Activated T-helper 2 cell treated with anti-CD3 and anti-CD28 coated beads, Interferon-gamma antibody, Interleukin-2, Interleukin-4, amounts not matched to agents 10 μg/mL and 5 μg/mL and 100 μg/mL, durations not matched to agents 14 hours and 24 hours and 36 hours (primary cell): ENCODE measurements at regions not wholly inside any gene's neighbourhood (a gene's known extent, or its start where the extent isn't known, plus 50 kb on each side); places are given as distances from the start of the nearest gene placed in this dataset.

Source experiments
- DNase-seq: peaks from one replicate; pipeline ENCODE4 v3.0.0; 2021; ENCODE audit warnings: low spot score
- H3K27ac Mint-ChIP-seq: one replicate; pipeline ENCODE4 v1.8.0; 2021; ENCODE audit warnings: mixed read lengths
- H3K27me3 Mint-ChIP-seq: one replicate; pipeline ENCODE4 v1.8.0; 2021; ENCODE audit warnings: low read depth, mixed read lengths
- H3K36me3 Mint-ChIP-seq: one replicate; pipeline ENCODE4 v1.8.0; 2021; ENCODE audit warnings: low read depth, mixed read lengths
- H3K4me1 Mint-ChIP-seq: one replicate; pipeline ENCODE4 v1.8.0; 2021; ENCODE audit warnings: low read depth, mixed read lengths
- H3K4me3 Mint-ChIP-seq: one replicate; pipeline ENCODE4 v1.8.0; 2021; ENCODE audit warnings: low read depth, mild to moderate bottlenecking, moderate library complexity, mixed read lengths
- H3K9me3 Mint-ChIP-seq: one replicate; pipeline ENCODE4 v1.8.0; 2021; ENCODE audit warnings: mixed read lengths
- intact Hi-C: fragments of 100-400 bp; cut with micrococcal nuclease; formaldehyde crosslinking; loops from one replicate; pipeline ENCODE4 v1.15.1; 2023

GRCh38 chr21:16589006-16589898 is 859.5 kb downstream of the USP25 start:
- Mint-ChIP-seq H3K27me3 (no peaks in the 10 kb centered on the region), H3K4me3 (no peak overlapping the region), H3K36me3 (no peaks in the 10 kb centered on the region), H3K4me1 (no peaks in the 10 kb centered on the region), H3K27ac (no peak overlapping the region), H3K9me3 (peaks cover 4% of the 10 kb centered on the region)
- intact Hi-C loops: no loop called here
- no peak for DNase-seq

- Mint-ChIP-seq H3K4me1 (no peaks in the 10 kb centered on the region), H3K36me3 (no peaks in the 10 kb centered on the region), H3K9me3 (peaks cover 4% of the 10 kb centered on the region), H3K27me3 (no peaks in the 10 kb centered on the region), H3K27ac (no peak overlapping the region), H3K4me3 (no peak overlapping the region)
- intact Hi-C loops: no loop called here
- DNase-seq: no peak
These were observed 860.4 kb downstream of the USP25 start for GRCh38 chr21:16590186-16590585.

- H3K27me3 Mint-ChIP-seq: no peaks in the 10 kb centered on the region
- no peaks in the 10 kb centered on the region for H3K4me1 Mint-ChIP-seq
- DNase-seq: no peak
- no peak overlapping the region for H3K27ac Mint-ChIP-seq
- H3K4me3 Mint-ChIP-seq: no peak overlapping the region
- intact Hi-C loops: no loop called here
- peaks cover 4% of the 10 kb centered on the region for H3K9me3 Mint-ChIP-seq
- H3K36me3 Mint-ChIP-seq: no peaks in the 10 kb centered on the region
These were observed 861.0 kb downstream of the USP25 start for GRCh38 chr21:16590641-16591292.

DNA sequence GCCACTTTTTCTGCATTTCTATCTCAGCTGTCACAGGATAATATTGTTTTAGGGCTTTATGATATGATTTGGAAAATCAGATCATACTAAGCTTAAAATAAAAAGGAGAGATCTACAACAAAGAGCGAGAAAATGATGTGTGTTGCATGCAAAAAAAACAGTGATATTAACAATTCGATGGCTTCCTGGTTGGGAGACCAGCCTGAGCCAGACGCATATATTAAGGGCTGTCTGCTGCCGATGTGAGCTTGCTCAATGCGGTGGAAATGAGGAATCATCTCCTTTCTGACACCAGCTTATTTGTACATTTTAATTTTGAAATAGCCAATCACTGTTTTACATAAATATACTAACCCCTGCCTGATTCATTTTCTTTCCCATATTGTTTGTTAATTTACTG is 862.6 kb downstream of the USP25 start:
- no peak overlapping the region for H3K27ac Mint-ChIP-seq
- H3K36me3 Mint-ChIP-seq: no peaks in the 10 kb centered on the region
- no peaks in the 10 kb centered on the region for H3K27me3 Mint-ChIP-seq
- H3K4me3 Mint-ChIP-seq: no peak overlapping the region
- DNase-seq: no peak
- peaks cover 10% of the 10 kb centered on the region for H3K9me3 Mint-ChIP-seq
- intact Hi-C loops: no loop called here
- H3K4me1 Mint-ChIP-seq: no peaks in the 10 kb centered on the region

- H3K27ac Mint-ChIP-seq: no peak overlapping the region
- no peaks in the 10 kb centered on the region for H3K36me3 Mint-ChIP-seq
- peaks cover 16% of the 10 kb centered on the region for H3K9me3 Mint-ChIP-seq
- H3K4me1 Mint-ChIP-seq: no peaks in the 10 kb centered on the region
- H3K27me3 Mint-ChIP-seq: no peaks in the 10 kb centered on the region
- DNase-seq: no peak
- intact Hi-C loops: no loop called here
- no peak overlapping the region for H3K4me3 Mint-ChIP-seq
These were observed 864.4 kb downstream of the USP25 start for GRCh38 chr21:16594191-16594590.

DNA sequence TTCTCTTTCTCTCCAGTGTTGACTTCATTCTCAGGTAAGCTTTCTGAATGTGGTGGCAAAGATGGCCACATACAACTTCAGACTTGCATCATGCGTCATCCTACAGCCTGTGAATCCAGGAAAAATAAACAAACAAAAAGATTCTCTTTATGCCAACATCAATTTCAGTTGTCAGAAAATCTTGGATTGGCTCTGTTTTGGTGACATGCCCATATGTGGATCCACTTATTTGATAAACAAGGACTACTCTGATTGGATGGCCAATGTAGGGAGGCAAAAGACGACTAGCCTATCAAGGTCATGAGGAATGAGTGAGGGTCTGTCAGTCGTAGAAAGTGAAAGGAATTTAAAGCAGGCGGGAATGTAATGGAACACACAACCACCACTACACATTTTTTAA is 866.6 kb downstream of the USP25 start:
- Mint-ChIP-seq H3K4me1 (no peaks in the 10 kb centered on the region), H3K27me3 (no peaks in the 10 kb centered on the region), H3K27ac (no peak overlapping the region), H3K4me3 (no peak overlapping the region), H3K9me3 (peaks cover 24% of the 10 kb centered on the region), H3K36me3 (no peaks in the 10 kb centered on the region)
- DNase-seq: no peak
- intact Hi-C loops: no loop called here

- H3K4me3 Mint-ChIP-seq: no peak overlapping the region
- no peak for DNase-seq
- H3K27me3 Mint-ChIP-seq: no peaks in the 10 kb centered on the region
- intact Hi-C loops: no loop called here
- H3K27ac Mint-ChIP-seq: no peak overlapping the region
- no peaks in the 10 kb centered on the region for H3K36me3 Mint-ChIP-seq
- H3K4me1 Mint-ChIP-seq: no peaks in the 10 kb centered on the region
- H3K9me3 Mint-ChIP-seq: peaks cover 27% of the 10 kb centered on the region
These were observed 868.0 kb downstream of the USP25 start for GRCh38 chr21:16597753-16598152.

- no peaks in the 10 kb centered on the region for H3K36me3 Mint-ChIP-seq
- H3K4me3 Mint-ChIP-seq: no peak overlapping the region
- H3K27ac Mint-ChIP-seq: no peak overlapping the region
- intact Hi-C loops: no loop called here
- H3K4me1 Mint-ChIP-seq: no peaks in the 10 kb centered on the region
- H3K27me3 Mint-ChIP-seq: no peaks in the 10 kb centered on the region
- no peak for DNase-seq
- H3K9me3 Mint-ChIP-seq: peaks cover 22% of the 10 kb centered on the region
These were observed 875.8 kb downstream of the USP25 start for GRCh38 chr21:16605597-16605996.

- Mint-ChIP-seq H3K27ac (no peak overlapping the region), H3K36me3 (no peaks in the 10 kb centered on the region), H3K4me1 (no peaks in the 10 kb centered on the region), H3K9me3 (peaks cover 24% of the 10 kb centered on the region), H3K4me3 (no peak overlapping the region), H3K27me3 (no peaks in the 10 kb centered on the region)
- DNase-seq: no peak
- intact Hi-C loops: no loop called here
These were observed 876.5 kb downstream of the USP25 start for GRCh38 chr21:16606271-16606670.

GRCh38 chr21:16608209-16608830 is 878.5 kb downstream of the USP25 start:
- no peaks in the 10 kb centered on the region for H3K4me1 Mint-ChIP-seq
- no peak overlapping the region for H3K27ac Mint-ChIP-seq

GRCh38 chr21:16619281-16619680 is 889.5 kb downstream of the USP25 start:
- H3K36me3 Mint-ChIP-seq: no peaks in the 10 kb centered on the region
- DNase-seq: no peak
- no peaks in the 10 kb centered on the region for H3K4me1 Mint-ChIP-seq
- H3K27me3 Mint-ChIP-seq: no peaks in the 10 kb centered on the region
- no peak overlapping the region for H3K4me3 Mint-ChIP-seq
- peaks cover 42% of the 10 kb centered on the region for H3K9me3 Mint-ChIP-seq
- H3K27ac Mint-ChIP-seq: no peak overlapping the region
- intact Hi-C loops: no loop called here

More at GRCh38 chr21:16608209-16608830, 878.5 kb downstream of the USP25 start:
- peaks cover 26% of the 10 kb centered on the region for H3K9me3 Mint-ChIP-seq
- no peak overlapping the region for H3K4me3 Mint-ChIP-seq
- no peaks in the 10 kb centered on the region for H3K36me3 Mint-ChIP-seq
- H3K27me3 Mint-ChIP-seq: no peaks in the 10 kb centered on the region
- intact Hi-C loops: no loop called here
- DNase-seq: no peak

GRCh38 chr21:16620786-16621320 is 891.1 kb downstream of the USP25 start:
- Mint-ChIP-seq H3K4me1 (no peaks in the 10 kb centered on the region), H3K36me3 (no peaks in the 10 kb centered on the region), H3K27me3 (no peaks in the 10 kb centered on the region), H3K4me3 (no peak overlapping the region), H3K9me3 (peaks cover 42% of the 10 kb centered on the region), H3K27ac (no peak overlapping the region)
- no peak for DNase-seq
- intact Hi-C loops: no loop called here
